ENCODE measurements at regions not wholly inside any gene's neighbourhood (a gene's known extent, or its start where the extent isn't known, plus 50 kb on each side); places are given as distances from the start of the nearest gene placed in this dataset.
A peak's percentile ranks its signal among the peaks of the same experiment; 100 is the strongest.
"Not testable (repeated sequence)": the region's sequence is repeated elsewhere in the genome, so short reads cannot be mapped to it uniquely, and the experiment has no call there.

GRCh38 chr1:234896477-234897389 lies 231.9 kb downstream of the TOMM20 start:
- no peak for DNase-seq

GRCh38 chr1:234893725-234894630 lies 234.7 kb downstream of the TOMM20 start:
- DNase-seq, result peak; percentile 81

GRCh38 chr1:234893359-234893724 lies 235.3 kb downstream of the TOMM20 start:
- no peak for DNase-seq

DNA sequence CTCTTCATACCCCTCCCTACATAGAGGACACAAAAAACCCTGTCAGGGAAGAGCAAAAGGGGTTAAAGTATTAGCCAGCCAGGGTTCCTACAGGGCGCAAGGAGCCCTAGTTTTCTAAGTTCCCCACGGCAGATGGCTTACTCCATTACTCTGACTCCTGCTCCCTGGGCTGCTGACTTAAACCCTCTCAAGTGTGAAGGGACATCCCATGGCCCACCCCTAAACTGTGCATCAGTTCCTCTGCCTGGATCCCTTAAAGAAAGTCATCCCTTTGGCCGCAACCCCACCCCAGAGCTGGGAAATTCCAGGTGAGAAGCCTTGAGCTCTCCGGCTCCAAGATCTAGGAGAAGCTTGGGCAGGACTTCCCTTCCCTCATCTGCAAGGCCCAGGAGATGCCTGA lies 236.0 kb downstream of the TOMM20 start:
- no peak for DNase-seq

DNA sequence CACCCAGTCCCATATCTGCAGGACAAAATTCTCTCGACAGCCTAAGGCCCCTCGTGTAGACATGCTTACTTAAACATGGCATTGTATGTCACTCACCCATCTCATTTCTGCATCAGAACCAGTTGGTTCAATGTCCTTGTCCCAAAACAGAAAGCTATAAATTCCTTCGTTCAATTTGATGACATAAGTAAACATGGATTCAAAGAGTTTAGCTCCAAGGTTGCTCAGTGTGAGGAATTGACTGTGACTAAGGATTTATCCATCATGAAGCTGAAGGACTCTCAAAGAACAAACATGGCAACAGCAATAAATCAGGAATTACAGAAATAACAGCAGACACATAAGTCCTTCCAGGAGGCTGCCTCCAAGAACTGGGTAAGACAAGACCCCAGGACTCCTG lies 237.2 kb downstream of the TOMM20 start:
- no peak for DNase-seq

DNA sequence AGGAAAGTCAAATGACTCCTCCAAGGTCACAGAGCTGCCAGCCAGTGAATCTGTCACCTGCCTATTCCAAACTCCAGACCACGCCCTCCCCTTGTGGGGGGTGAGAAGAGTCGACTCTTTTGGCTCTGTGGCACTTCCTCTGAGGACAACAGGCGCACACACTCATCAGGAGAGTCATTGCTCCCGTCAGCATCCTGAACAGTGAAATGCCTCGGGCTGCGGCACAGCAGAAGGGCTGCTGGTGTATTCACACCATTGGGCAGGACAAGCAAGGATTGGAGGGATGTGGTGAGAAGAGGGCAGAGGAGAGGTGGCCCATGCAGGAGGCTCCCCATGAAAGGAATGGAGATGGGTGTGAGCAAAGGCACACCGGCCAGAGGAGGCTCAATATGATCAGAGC lies 239.0 kb downstream of the TOMM20 start:
- no peak for DNase-seq

DNA sequence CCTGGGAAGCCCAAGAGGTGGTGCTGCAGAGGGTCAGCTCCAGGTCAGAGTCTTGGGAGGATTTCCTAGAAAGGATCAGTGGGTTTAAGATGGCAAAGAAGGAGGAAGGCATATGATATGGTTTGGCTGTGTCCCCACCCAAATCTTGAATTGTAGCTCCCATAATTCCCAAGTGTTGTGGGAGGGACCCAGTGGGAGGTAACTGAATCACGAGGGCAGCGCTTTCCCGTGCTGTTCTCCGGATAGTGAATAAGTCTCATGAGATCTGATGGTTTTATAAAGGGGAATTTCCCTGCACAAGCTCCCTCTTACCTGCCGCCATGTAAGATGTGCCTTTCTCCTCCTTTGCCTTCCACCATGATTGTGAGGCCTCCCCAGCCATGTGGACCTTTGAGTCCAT lies 240.4 kb downstream of the TOMM20 start:
- not testable (repeated sequence) for DNase-seq

DNA sequence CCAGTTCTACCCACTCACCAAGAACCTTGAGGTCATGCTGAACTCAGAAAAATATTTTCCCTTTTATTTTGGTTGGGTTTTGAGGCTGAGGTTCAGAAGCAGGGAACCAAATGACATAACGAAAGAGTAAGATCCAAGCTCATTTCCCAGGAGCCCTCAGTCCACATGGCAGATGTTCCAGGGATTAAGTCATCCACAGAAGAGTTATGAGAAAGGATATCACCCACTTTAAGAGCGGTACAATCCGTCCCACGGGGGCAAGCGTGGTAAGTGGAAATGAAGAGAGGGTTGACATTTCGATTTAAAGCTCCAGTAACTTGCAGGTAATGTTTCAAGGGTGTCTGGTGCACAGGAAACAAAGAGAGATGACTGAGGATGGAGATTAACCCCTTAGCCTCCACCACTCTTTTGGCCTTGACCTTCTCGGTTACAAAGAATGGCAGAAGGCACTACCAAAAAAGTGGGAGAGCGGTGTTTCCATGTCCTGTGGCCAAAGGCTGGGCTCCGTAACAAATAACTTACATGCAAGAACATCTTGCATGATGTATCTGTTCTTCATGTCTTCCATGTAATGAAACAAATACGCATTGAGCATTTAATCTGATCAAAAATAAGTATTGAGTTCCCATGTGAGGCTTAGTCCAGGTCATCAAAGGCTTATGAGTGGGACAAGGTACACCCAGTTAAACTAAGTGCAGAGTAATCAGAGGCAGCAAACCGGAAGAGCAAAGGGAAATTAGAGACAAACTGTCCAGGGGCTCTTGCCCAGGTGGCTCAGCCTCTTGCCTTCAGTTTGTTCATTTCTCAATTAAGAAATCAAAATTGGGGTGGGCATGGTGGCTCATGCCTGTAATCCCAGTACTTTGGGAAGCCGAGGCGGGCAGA lies 241.4 kb downstream of the TOMM20 start:
- DNase-seq, result no peak

GRCh38 chr1:234886081-234886984 lies 242.3 kb downstream of the TOMM20 start:
- DNase-seq, result peak; percentile 43

GRCh38 chr1:234885601-234886000 lies 243.0 kb downstream of the TOMM20 start:
- DNase-seq, result peak; percentile 57

DNA sequence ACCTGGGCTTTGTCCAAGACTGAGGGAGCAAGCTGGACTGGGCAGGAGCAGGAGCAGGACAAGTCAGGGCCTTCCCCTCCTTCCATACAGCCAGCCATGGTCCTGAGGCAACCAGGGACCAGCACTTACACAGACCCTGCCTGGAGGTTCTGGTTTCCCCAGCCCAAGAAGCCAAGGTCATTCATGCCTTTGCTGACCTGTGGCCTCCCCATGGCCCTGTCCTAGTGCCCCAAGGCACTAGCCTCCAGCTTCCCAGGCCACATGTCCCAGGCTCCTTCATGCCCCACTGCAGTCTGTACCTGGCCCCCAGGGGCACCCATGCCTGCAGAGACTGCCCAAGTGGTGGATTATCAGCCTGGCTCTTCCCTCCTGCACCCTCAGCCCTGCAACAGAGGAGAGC lies 243.9 kb downstream of the TOMM20 start:
- peak; percentile 59 for DNase-seq

DNA sequence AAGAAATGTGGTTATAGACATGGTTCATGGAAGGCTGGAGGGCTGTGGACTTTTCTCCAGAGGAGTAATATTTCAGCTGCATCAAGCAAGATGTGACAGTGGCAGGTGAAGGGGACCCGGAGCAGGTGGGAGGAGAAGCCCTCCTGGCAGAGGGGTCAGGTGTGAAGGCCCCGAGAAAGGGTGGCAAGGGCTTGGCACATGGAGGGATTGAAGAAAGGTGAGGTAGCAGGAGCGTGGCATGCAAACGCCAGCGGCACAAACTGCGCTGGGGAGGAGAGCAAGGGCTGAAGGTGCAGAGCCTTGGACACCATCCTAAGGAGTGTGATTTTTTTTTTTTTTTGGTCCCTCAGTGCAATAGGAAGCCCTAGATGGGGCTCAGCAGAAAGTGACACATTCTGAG lies 244.6 kb downstream of the TOMM20 start:
- peak; percentile 50 for DNase-seq

DNA sequence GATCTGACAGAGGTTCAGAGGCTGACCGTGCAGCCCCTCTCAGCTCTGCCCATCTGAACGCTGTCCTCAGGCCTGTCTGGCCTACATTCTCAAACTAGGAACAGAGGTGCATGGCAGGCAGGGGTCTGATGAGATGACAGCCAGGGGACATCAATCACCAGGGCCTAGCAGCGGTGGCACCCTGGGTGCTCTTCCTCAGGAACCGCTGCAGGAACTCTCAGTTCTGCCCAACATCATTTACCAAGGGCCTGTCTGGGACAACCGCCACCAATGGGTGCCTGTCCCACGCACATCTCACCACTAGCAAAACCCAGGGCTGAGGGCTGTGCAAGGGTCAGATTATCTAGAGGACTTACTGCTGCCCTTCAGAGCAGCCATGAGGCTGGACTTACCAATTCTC lies 245.7 kb downstream of the TOMM20 start:
- peak; percentile 53 for DNase-seq

- DNase-seq, result peak; percentile 76
Measured at GRCh38 chr1:234881893-234882771, 246.5 kb downstream of the TOMM20 start.

GRCh38 chr1:234879147-234880080 lies 249.2 kb downstream of the TOMM20 start:
- DNase-seq, result no peak

DNA sequence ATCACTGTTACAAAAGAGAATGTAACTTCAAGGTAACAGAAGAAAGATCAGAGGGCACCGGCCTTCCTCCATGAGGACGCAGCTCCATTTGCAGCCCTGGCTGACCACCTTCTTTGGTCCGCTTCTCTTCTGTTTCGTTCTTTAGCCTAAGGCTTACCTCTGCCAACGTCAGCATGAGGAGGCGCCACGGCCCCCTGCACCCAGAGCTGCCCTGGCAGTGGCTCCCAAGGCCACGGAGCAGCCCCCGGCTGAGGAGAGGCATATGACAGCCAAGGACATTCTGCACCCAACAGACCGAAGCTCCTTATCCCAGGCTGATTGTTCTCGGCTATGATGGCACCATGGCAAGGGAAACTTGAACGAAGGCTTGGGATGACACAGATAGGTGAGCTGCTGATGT lies 250.3 kb downstream of the TOMM20 start:
- no peak for DNase-seq

- no peak for DNase-seq
Measured at GRCh38 chr1:234877761-234878160, 250.9 kb downstream of the TOMM20 start.

- DNase-seq, result no peak
Measured at GRCh38 chr1:234875953-234876855, 252.4 kb downstream of the TOMM20 start.

Data from activated effector memory CD4-positive, alpha-beta T cell treated with anti-CD3 and anti-CD28 coated beads, Interleukin-2, amount 50 U/mL, for 16 hours (primary cell).